Heart left ventricle (tissue), 13 donors: ENCODE measurements at regions not wholly inside any gene's neighbourhood (a gene's known extent, or its start where the extent isn't known, plus 50 kb on each side); places are given as distances from the start of the nearest gene placed in this dataset.
"Not testable (repeated sequence)": the region's sequence is repeated elsewhere in the genome, so short reads cannot be mapped to it uniquely, and the experiment has no call there.

Experiments
- POLR2A ChIP-seq, 2 donors: fragments of 450-650 bp; IDR thresholded peaks; one replicate each; pipeline ENCODE4 v1.6.1; 2017; ENCODE audit warnings: antibody characterized with exemption in 2 of 2, mild to moderate bottlenecking in 2 of 2, moderate library complexity in 2 of 2
- TF ChIP-seq, protein P1 (sequence below), 12 donors: fragments of 200-600 bp; sonication (generic) in 4 of 12; IDR thresholded peaks; one replicate each; pipeline versions ENCODE4 v1.5.0 to v1.8.0; 2018 to 2022; ENCODE audit warnings: antibody characterized with exemption in 12 of 12, mild to moderate bottlenecking in 5 of 12
- donor health status: ischemic (EF 13 %, LVEDD 7.1; RV severe dilation, severe dysfunction).
- donor health status: DM: no; HTN: yes; CAD: no.
- donor health status: DM: no; HTN: no; CAD: no.
- donor health status: ischemic (EF 25% LVEDD 6.9; RV normal size, moderate dysfunction).
- donor health status: ischemic (EF 25% LVEDD 5.7; RV mildly dilated, moderate dysfunction).
- donor health status: ischemic (EF 35%, LVEDD 5.7; RV mildly dilated, moderate dysfunction).
- donor health status: nonischemic (EF 11% LVEDD 7.7; RV severe dilation, severe dysfunction).
- donor health status: DM: yes; HTN: yes; CAD: no.
- donor health status: PGD.
- donor health status: ischemic (EF 29% LVEDD 5.4; RV normal size, mild dysfunction).
- donor health status: nonischemic (EF 23%, LVEDD 6.1; RV moderate dilation, normal function).

DNA sequence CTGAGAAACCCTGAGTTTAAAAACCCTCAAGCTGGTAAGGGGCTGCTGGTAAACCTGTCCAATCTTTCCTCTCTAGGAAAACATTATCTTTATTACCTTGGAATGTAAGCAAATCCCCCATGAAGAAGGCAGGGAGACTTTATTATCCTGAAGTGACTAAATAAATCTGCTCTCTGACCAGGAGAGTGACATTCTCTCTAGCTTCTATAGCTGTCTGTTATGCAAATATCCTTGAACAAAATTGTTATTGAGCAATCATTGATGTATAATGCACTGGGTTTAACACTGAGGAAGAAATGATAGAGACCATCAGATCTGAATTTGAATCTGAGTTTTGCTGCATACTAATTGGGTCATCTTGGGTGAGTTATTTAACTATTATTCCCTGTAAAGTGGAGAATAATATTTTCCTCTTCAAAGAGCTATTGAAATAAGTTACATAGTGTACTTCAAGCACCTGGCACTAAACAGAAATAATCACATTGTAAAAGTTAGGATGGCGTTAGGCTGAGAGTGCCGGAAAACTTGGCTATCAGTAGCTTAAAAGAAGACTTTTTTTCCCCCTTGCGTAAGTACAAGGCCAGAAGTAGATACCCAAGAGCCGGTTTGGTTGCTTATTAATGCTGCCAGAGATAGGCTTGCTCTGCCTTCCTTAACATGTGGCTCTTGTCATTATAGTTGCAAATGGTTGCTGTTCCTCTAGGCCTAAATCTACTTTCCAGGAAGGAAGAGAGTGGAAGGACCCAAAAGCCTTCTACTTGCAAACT is 1503.1 kb downstream of the KHDRBS2 start:
- TF ChIP-seq, protein P1, sequence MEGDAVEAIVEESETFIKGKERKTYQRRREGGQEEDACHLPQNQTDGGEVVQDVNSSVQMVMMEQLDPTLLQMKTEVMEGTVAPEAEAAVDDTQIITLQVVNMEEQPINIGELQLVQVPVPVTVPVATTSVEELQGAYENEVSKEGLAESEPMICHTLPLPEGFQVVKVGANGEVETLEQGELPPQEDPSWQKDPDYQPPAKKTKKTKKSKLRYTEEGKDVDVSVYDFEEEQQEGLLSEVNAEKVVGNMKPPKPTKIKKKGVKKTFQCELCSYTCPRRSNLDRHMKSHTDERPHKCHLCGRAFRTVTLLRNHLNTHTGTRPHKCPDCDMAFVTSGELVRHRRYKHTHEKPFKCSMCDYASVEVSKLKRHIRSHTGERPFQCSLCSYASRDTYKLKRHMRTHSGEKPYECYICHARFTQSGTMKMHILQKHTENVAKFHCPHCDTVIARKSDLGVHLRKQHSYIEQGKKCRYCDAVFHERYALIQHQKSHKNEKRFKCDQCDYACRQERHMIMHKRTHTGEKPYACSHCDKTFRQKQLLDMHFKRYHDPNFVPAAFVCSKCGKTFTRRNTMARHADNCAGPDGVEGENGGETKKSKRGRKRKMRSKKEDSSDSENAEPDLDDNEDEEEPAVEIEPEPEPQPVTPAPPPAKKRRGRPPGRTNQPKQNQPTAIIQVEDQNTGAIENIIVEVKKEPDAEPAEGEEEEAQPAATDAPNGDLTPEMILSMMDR (IDR thresholded peaks at IDR 0.05): not testable (repeated sequence)
- TF ChIP-seq POLR2A (IDR thresholded peaks at IDR 0.05): not testable (repeated sequence)
